Renal pelvis (tissue), 1 donor: ENCODE measurements at regions not wholly inside any gene's neighbourhood (a gene's known extent, or its start where the extent isn't known, plus 50 kb on each side); places are given as distances from the start of the nearest gene placed in this dataset.

Source experiments
- DNase-seq: peaks from one replicate; pipeline ENCODE4 v3.0.0-alpha.2; 2013

- no peak for DNase-seq
Measured at GRCh38 chr10:10313149-10313835, 704.4 kb upstream of the CELF2 start.

- DNase-seq = no peak
Measured at GRCh38 chr10:10314626-10315025, 703.0 kb upstream of the CELF2 start.

- no peak for DNase-seq
Measured at GRCh38 chr10:10315989-10316388, 701.7 kb upstream of the CELF2 start.

GRCh38 chr10:10317151-10317550 is 700.5 kb upstream of the CELF2 start:
- DNase-seq = no peak

- no peak for DNase-seq
Measured at GRCh38 chr10:10318856-10319255, 698.8 kb upstream of the CELF2 start.

GRCh38 chr10:10320956-10321355 is 696.7 kb upstream of the CELF2 start:
- DNase-seq = no peak

GRCh38 chr10:10326116-10326515 is 691.6 kb upstream of the CELF2 start:
- DNase-seq = no peak

- no peak for DNase-seq
Measured at GRCh38 chr10:10327934-10328333, 689.7 kb upstream of the CELF2 start.

GRCh38 chr10:10330418-10330817 is 687.3 kb upstream of the CELF2 start:
- no peak for DNase-seq

GRCh38 chr10:10332786-10333185 is 684.9 kb upstream of the CELF2 start:
- DNase-seq = no peak

GRCh38 chr10:10333622-10334021 is 684.0 kb upstream of the CELF2 start:
- DNase-seq = no peak

- DNase-seq = no peak
Measured at GRCh38 chr10:10338339-10338738, 679.3 kb upstream of the CELF2 start.

GRCh38 chr10:10346390-10347150 is 671.1 kb upstream of the CELF2 start:
- peak; percentile 26 for DNase-seq

- no peak for DNase-seq
Measured at GRCh38 chr10:10350050-10350449, 667.6 kb upstream of the CELF2 start.

- no peak for DNase-seq
Measured at GRCh38 chr10:10351451-10351850, 666.2 kb upstream of the CELF2 start.

GRCh38 chr10:10353326-10353868 is 664.3 kb upstream of the CELF2 start:
- DNase-seq = no peak

GRCh38 chr10:10359263-10359662 is 658.4 kb upstream of the CELF2 start:
- no peak for DNase-seq

- no peak for DNase-seq
Measured at GRCh38 chr10:10361301-10361885, 656.3 kb upstream of the CELF2 start.

- no peak for DNase-seq
Measured at GRCh38 chr10:10362800-10363199, 654.9 kb upstream of the CELF2 start.

GRCh38 chr10:10363217-10363616 is 654.5 kb upstream of the CELF2 start:
- no peak for DNase-seq

- DNase-seq = peak; percentile 17
Measured at GRCh38 chr10:10364902-10365301, 652.8 kb upstream of the CELF2 start.

- DNase-seq = no peak
Measured at GRCh38 chr10:10365676-10366075, 652.0 kb upstream of the CELF2 start.

GRCh38 chr10:10366836-10367235 is 650.8 kb upstream of the CELF2 start:
- no peak for DNase-seq
